Transverse colon (tissue), 4 donors: ENCODE measurements at regions not wholly inside any gene's neighbourhood (a gene's known extent, or its start where the extent isn't known, plus 50 kb on each side); places are given as distances from the start of the nearest gene placed in this dataset.

Experiments used
- DNase-seq: peaks from one replicate; pipeline ENCODE4 v3.0.0-alpha.2; 2019
- H3K27ac ChIP-seq, 4 donors: fragments of 200-600 bp; sonication (generic); 2 replicates each; pipeline ENCODE4 v1.5.1; 2016 to 2018; ENCODE audit warnings: inconsistent platforms in 4 of 4
- H3K27me3 ChIP-seq: fragments of 200-600 bp; sonication (generic); 2 replicates; pipeline ENCODE4 v1.5.1; 2017; ENCODE audit warnings: inconsistent platforms
- H3K36me3 ChIP-seq, 4 donors: fragments of 200-600 bp; sonication (generic); 2 replicates each; pipeline ENCODE4 v1.5.1; 2017 to 2019; ENCODE audit warnings: inconsistent platforms in 4 of 4
- H3K4me1 ChIP-seq, 4 donors: fragments of 200-600 bp; sonication (generic); 2 replicates each; pipeline ENCODE4 v1.5.1; 2017 to 2020; ENCODE audit warnings: inconsistent platforms in 4 of 4
- H3K4me3 ChIP-seq, 4 donors: fragments of 200-600 bp; sonication (generic); 1 replicate in 1 of 4; 2 replicates in 3 of 4; pipeline versions ENCODE4 v1.5.1 to v1.6.1; 2017 to 2019; ENCODE audit warnings: inconsistent platforms in 4 of 4
- H3K9me3 ChIP-seq, 2 donors: fragments of 200-600 bp; sonication (generic); 2 replicates each; pipeline ENCODE4 v1.5.1; 2017 to 2019; ENCODE audit warnings: inconsistent platforms in 2 of 2
- CTCF ChIP-seq, 5 experiments: fragments of 200-600 bp in 3 of 5; fragments of 450-650 bp in 2 of 5; sonication (generic) in 3 of 5; IDR thresholded peaks; 1 replicate in 2 of 5; 2 replicates in 3 of 5; pipeline ENCODE4 v1.5.1; 2016 to 2017; ENCODE audit warnings: antibody characterized with exemption in 5 of 5, inconsistent platforms in 3 of 5, mild to moderate bottlenecking in 2 of 5, moderate library complexity in 1 of 5
- EP300 ChIP-seq: sonication (generic); formaldehyde crosslinking; IDR thresholded peaks from one replicate; pipeline ENCODE4 v1.6.1; 2017; ENCODE audit warnings: antibody characterized with exemption, low read depth
- POLR2A ChIP-seq: fragments of 450-650 bp; IDR thresholded peaks from one replicate; pipeline ENCODE4 v1.6.1; 2016; ENCODE audit warnings: antibody characterized with exemption, mild to moderate bottlenecking, moderate library complexity
- POLR2AphosphoS5 ChIP-seq, 3 donors: sonication (generic); formaldehyde crosslinking; IDR thresholded peaks; one replicate each; pipeline ENCODE4 v1.6.1; 2016; ENCODE audit warnings: antibody characterized with exemption in 3 of 3
- WGBS, 2 donors: methylation state at CpG; one replicate each; pipeline ENCODE4 v1.1.5; 2018; ENCODE audit warnings: low coverage in 1 of 2; 5-methylcytosine and 5-hydroxymethylcytosine counted together
- in situ Hi-C, 4 donors: fragments of 200-750 bp; cut with MboI; loops; one replicate each; pipeline versions ENCODE4 v1.15.0 to v1.15.1; 2017; ENCODE audit warnings: low sequenced_read_pairs in 3 of 4, low pct_ligation_motif_present in 1 of 4, low pct_unique_long_range_greater_than_20kb in 1 of 4
- intact Hi-C: fragments of 100-400 bp; cut with DNase I; formaldehyde crosslinking; loops from one replicate; pipeline ENCODE4 v1.15.1; 2023; ENCODE audit warnings: low total_unique reads

- H3K27me3 ChIP-seq, result no peaks in the 10 kb centered on the region
- no peaks in the 10 kb centered on the region for H3K9me3 ChIP-seq
- no peak overlapping the region for H3K4me3 ChIP-seq
- H3K36me3 ChIP-seq, result no peaks in the 10 kb centered on the region
- no peak for DNase-seq
- in situ Hi-C loops, result no loop called here
- no peaks in the 10 kb centered on the region for H3K4me1 ChIP-seq
- H3K27ac ChIP-seq, result no peak overlapping the region
- intact Hi-C loops, result no loop called here
- no peak for TF ChIP-seq POLR2A
- TF ChIP-seq POLR2AphosphoS5 (IDR thresholded peaks at IDR 0.05), result no peak
- TF ChIP-seq EP300, result no peak
- no peak for TF ChIP-seq CTCF (IDR thresholded peaks at IDR 0.05)
- 88 to 94% methylated on average over 2 of the region's 2 CpGs for WGBS, 2 donors
Measured at GRCh38 chr13:66071029-66071428, 1159.1 kb downstream of the PCDH9 start.

GRCh38 chr13:66069570-66069969 is 1160.6 kb downstream of the PCDH9 start:
- WGBS, 2 donors, result 64 to 87% methylated on average over 1 of the region's 1 CpG
- TF ChIP-seq POLR2A (no peak), EP300 (no peak), POLR2AphosphoS5 (IDR thresholded peaks at IDR 0.05) (no peak), CTCF (IDR thresholded peaks at IDR 0.05) (no peak)
- DNase-seq, result no peak
- Histone ChIP-seq H3K27me3 (no peaks in the 10 kb centered on the region), H3K4me3 (no peak overlapping the region), H3K27ac (no peak overlapping the region), H3K9me3 (no peaks in the 10 kb centered on the region), H3K4me1 (no peaks in the 10 kb centered on the region), H3K36me3 (no peaks in the 10 kb centered on the region)
- in situ Hi-C loops (no loop called here), intact Hi-C loops (no loop called here)

GRCh38 chr13:66068683-66069082 is 1161.5 kb downstream of the PCDH9 start:
- DNase-seq, result no peak
- TF ChIP-seq EP300 (no peak), CTCF (IDR thresholded peaks at IDR 0.05) (no peak), POLR2AphosphoS5 (IDR thresholded peaks at IDR 0.05) (no peak), POLR2A (no peak)
- intact Hi-C loops (no loop called here), in situ Hi-C loops (no loop called here)
- Histone ChIP-seq H3K27ac (no peak overlapping the region), H3K4me3 (no peak overlapping the region), H3K36me3 (no peaks in the 10 kb centered on the region), H3K27me3 (no peaks in the 10 kb centered on the region), H3K9me3 (no peaks in the 10 kb centered on the region), H3K4me1 (no peaks in the 10 kb centered on the region)
- 50 to 84% methylated on average over 2 of the region's 2 CpGs for WGBS, 2 donors

- Histone ChIP-seq H3K9me3 (no peaks in the 10 kb centered on the region), H3K4me1 (no peaks in the 10 kb centered on the region), H3K27ac (no peak overlapping the region), H3K27me3 (no peaks in the 10 kb centered on the region), H3K36me3 (no peaks in the 10 kb centered on the region), H3K4me3 (no peak overlapping the region)
- in situ Hi-C loops, result no loop called here
- TF ChIP-seq CTCF (IDR thresholded peaks at IDR 0.05) (no peak), POLR2AphosphoS5 (IDR thresholded peaks at IDR 0.05) (no peak)
- DNase-seq, result no peak
- intact Hi-C loops, result no loop called here
- WGBS, 2 donors, result 69 to 71% methylated on average over 3 to 4 of the region's 4 CpGs
Measured at GRCh38 chr13:66048888-66049287, 1181.2 kb downstream of the PCDH9 start.
